ENCODE measurements at regions not wholly inside any gene's neighbourhood (a gene's known extent, or its start where the extent isn't known, plus 50 kb on each side); places are given as distances from the start of the nearest gene placed in this dataset.

DNA sequence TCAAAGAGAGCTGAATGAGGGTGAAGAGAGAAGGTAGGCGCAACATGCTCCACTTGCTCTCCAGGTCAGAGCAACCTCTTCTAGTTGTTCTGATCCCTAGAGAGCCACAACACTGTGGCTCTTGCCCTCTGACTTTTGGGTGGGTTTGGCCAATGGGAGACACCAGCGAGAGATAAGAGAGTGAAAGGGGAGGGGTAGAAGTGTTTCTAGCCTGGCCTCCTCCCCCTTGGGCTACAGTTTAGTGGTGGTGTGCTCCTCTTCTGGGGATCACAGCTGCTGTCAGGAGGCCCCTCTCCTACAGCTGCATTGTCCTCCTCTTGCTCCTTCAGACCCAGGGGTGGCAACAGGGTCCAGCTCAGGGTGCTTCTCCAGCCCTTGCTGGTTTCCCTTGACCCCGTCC is 454.8 kb downstream of the FUT8 start:
- Histone ChIP-seq H3K27me3 (no peaks in the 10 kb centered on the region), H3K27ac (no peak overlapping the region), H3K9me3 (no peaks in the 10 kb centered on the region), H3K4me3 (ENCODE audit: low read depth in 1 of 2, low read length in 1 of 2) (no peak overlapping the region), H3K36me3 (no peaks in the 10 kb centered on the region), H3K4me1 (ENCODE audit: control insufficient read depth in 1 of 2, insufficient read depth in 1 of 2, low read depth in 1 of 2, low read length in 1 of 2) (no peaks in the 10 kb centered on the region)
- TF ChIP-seq, protein P1, sequence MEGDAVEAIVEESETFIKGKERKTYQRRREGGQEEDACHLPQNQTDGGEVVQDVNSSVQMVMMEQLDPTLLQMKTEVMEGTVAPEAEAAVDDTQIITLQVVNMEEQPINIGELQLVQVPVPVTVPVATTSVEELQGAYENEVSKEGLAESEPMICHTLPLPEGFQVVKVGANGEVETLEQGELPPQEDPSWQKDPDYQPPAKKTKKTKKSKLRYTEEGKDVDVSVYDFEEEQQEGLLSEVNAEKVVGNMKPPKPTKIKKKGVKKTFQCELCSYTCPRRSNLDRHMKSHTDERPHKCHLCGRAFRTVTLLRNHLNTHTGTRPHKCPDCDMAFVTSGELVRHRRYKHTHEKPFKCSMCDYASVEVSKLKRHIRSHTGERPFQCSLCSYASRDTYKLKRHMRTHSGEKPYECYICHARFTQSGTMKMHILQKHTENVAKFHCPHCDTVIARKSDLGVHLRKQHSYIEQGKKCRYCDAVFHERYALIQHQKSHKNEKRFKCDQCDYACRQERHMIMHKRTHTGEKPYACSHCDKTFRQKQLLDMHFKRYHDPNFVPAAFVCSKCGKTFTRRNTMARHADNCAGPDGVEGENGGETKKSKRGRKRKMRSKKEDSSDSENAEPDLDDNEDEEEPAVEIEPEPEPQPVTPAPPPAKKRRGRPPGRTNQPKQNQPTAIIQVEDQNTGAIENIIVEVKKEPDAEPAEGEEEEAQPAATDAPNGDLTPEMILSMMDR (IDR thresholded peaks at IDR 0.05) = no peak

GRCh38 chr14:65872536-65872935 is 460.0 kb downstream of the FUT8 start:
- Histone ChIP-seq H3K27ac (no peak overlapping the region), H3K36me3 (no peaks in the 10 kb centered on the region), H3K4me3 (ENCODE audit: low read depth in 1 of 2, low read length in 1 of 2) (no peak overlapping the region), H3K27me3 (no peaks in the 10 kb centered on the region), H3K9me3 (no peaks in the 10 kb centered on the region), H3K4me1 (ENCODE audit: control insufficient read depth in 1 of 2, insufficient read depth in 1 of 2, low read depth in 1 of 2, low read length in 1 of 2) (no peaks in the 10 kb centered on the region)
- TF ChIP-seq, protein P1 (IDR thresholded peaks at IDR 0.05) = no peak

DNA sequence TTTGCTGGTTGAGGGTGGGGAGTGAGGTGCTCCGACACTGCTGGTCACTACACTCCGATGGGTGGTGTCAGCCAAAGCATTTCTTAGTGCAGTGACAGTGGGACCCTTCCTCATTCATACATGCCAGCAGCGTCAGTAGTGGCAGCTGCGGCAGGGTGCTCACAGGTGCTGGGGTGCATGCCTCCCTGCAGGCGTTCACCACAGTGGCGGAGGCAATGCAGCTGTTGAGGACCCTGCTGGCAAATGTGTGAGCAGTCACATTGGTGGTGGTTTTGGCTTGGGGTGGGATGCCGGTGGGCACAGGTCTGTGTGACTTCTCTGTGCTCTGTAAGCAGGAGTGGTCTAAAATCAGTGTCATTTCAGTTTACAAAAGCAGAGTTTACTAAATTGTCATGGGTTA is 464.6 kb downstream of the FUT8 start:
- no peaks in the 10 kb centered on the region for H3K9me3 ChIP-seq
- TF ChIP-seq, protein P1 (IDR thresholded peaks at IDR 0.05) = no peak
- no peaks in the 10 kb centered on the region for H3K27me3 ChIP-seq
- no peaks in the 10 kb centered on the region for H3K4me1 ChIP-seq (ENCODE audit: control insufficient read depth in 1 of 2, insufficient read depth in 1 of 2, low read depth in 1 of 2, low read length in 1 of 2)
- H3K36me3 ChIP-seq = no peaks in the 10 kb centered on the region
- H3K27ac ChIP-seq = no peak overlapping the region
- H3K4me3 ChIP-seq (ENCODE audit: low read depth in 1 of 2, low read length in 1 of 2) = no peak overlapping the region

- no peak overlapping the region for H3K4me3 ChIP-seq (ENCODE audit: low read depth in 1 of 2, low read length in 1 of 2)
- TF ChIP-seq, protein P1 (IDR thresholded peaks at IDR 0.05) = no peak
- no peaks in the 10 kb centered on the region for H3K9me3 ChIP-seq
- no peak overlapping the region for H3K27ac ChIP-seq
- no peaks in the 10 kb centered on the region for H3K27me3 ChIP-seq
- no peaks in the 10 kb centered on the region for H3K36me3 ChIP-seq
- H3K4me1 ChIP-seq (ENCODE audit: control insufficient read depth in 1 of 2, insufficient read depth in 1 of 2, low read depth in 1 of 2, low read length in 1 of 2) = no peaks in the 10 kb centered on the region
These were observed 465.1 kb downstream of the FUT8 start for GRCh38 chr14:65877624-65878023.

GRCh38 chr14:65878586-65878985 is 466.1 kb downstream of the FUT8 start:
- no peaks in the 10 kb centered on the region for H3K36me3 ChIP-seq
- H3K4me1 ChIP-seq (ENCODE audit: control insufficient read depth in 1 of 2, insufficient read depth in 1 of 2, low read depth in 1 of 2, low read length in 1 of 2) = no peaks in the 10 kb centered on the region
- H3K27ac ChIP-seq = no peak overlapping the region
- no peaks in the 10 kb centered on the region for H3K9me3 ChIP-seq
- no peak overlapping the region for H3K4me3 ChIP-seq (ENCODE audit: low read depth in 1 of 2, low read length in 1 of 2)
- TF ChIP-seq, protein P1 (IDR thresholded peaks at IDR 0.05) = no peak
- no peaks in the 10 kb centered on the region for H3K27me3 ChIP-seq

Data from neutrophil (primary cell).